Hepatocyte (in vitro differentiated cells): ENCODE measurements at regions not wholly inside any gene's neighbourhood (a gene's known extent, or its start where the extent isn't known, plus 50 kb on each side); places are given as distances from the start of the nearest gene placed in this dataset.

Experiments used
- EZH2 ChIP-seq: fragments of 200-600 bp; sonication (generic); IDR thresholded peaks from 2 replicates; pipeline ENCODE4 v1.6.1; 2016; ENCODE audit warnings: antibody characterized with exemption, mild to moderate bottlenecking, borderline replicate concordance
- EZH2phosphoT487 ChIP-seq: fragments of 200-600 bp; sonication (generic); IDR thresholded peaks from one replicate; pipeline ENCODE4 v1.6.1; 2018; ENCODE audit warnings: antibody characterized with exemption, mild to moderate bottlenecking, low read depth, moderate library complexity; ENCODE audit not compliant: unreplicated experiment, severe bottlenecking
- TF ChIP-seq, protein P1 (sequence below): fragments of 200-600 bp; sonication (generic); IDR thresholded peaks from 2 replicates; pipeline ENCODE4 v1.5.1; 2016; ENCODE audit warnings: antibody characterized with exemption, mild to moderate bottlenecking; ENCODE audit not compliant: poor library complexity

DNA sequence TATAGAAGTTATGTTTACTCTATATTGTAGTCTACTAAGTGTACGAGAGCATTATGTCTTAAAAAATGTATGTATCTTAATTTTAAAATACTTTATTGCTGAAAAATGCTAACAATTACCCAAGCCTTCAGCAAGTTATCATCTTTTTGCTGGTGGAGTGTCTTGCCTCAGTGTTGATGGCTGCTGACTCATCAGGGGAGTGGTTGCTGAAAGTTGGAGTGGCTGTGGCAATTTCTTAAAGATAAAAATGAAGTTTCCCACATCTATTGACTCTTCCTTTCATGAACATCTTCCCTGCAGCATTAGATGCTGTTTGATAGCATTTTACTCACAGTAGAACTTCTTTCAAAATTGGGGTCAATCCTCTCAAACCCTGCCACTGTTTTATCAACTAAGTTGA, 95.8 kb downstream of the CDC7 start:
- TF ChIP-seq EZH2 = no peak
- TF ChIP-seq, protein P1, sequence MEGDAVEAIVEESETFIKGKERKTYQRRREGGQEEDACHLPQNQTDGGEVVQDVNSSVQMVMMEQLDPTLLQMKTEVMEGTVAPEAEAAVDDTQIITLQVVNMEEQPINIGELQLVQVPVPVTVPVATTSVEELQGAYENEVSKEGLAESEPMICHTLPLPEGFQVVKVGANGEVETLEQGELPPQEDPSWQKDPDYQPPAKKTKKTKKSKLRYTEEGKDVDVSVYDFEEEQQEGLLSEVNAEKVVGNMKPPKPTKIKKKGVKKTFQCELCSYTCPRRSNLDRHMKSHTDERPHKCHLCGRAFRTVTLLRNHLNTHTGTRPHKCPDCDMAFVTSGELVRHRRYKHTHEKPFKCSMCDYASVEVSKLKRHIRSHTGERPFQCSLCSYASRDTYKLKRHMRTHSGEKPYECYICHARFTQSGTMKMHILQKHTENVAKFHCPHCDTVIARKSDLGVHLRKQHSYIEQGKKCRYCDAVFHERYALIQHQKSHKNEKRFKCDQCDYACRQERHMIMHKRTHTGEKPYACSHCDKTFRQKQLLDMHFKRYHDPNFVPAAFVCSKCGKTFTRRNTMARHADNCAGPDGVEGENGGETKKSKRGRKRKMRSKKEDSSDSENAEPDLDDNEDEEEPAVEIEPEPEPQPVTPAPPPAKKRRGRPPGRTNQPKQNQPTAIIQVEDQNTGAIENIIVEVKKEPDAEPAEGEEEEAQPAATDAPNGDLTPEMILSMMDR = no peak
- TF ChIP-seq EZH2phosphoT487 = no peak
